RWPE2 (cell line): ENCODE measurements at regions not wholly inside any gene's neighbourhood (a gene's known extent, or its start where the extent isn't known, plus 50 kb on each side); places are given as distances from the start of the nearest gene placed in this dataset.

Source experiments
- ATAC-seq: fragments of 200-7000 bp; cut with Tn5 transposase; 3 replicates; pipeline ENCODE4 v1.9.1; 2021; ENCODE audit warnings: low read depth
- DNase-seq: peaks from one replicate; pipeline ENCODE4 v3.0.0-alpha.2; 2020; ENCODE audit warnings: low spot score
- H3K27ac ChIP-seq: fragments of 450-650 bp; 2 replicates; pipeline ENCODE4 v1.5.1; 2017; ENCODE audit warnings: mild to moderate bottlenecking; ENCODE audit not compliant: poor library complexity, severe bottlenecking
- H3K27me3 ChIP-seq: fragments of 250-450 bp; sonication (Bioruptor Pico); 2 replicates; pipeline ENCODE4 v1.5.1; 2021; ENCODE audit warnings: mild to moderate bottlenecking, moderate library complexity; ENCODE audit not compliant: insufficient read depth, poor library complexity, severe bottlenecking
- H3K36me3 ChIP-seq: fragments of 250-450 bp; sonication (Bioruptor Pico); 2 replicates; pipeline ENCODE4 v1.5.1; 2020; ENCODE audit warnings: low read depth, mild to moderate bottlenecking, moderate library complexity
- H3K4me1 ChIP-seq: fragments of 250-450 bp; sonication (Bioruptor Pico); 2 replicates; pipeline ENCODE4 v1.5.1; 2021; ENCODE audit warnings: mild to moderate bottlenecking, moderate library complexity; ENCODE audit not compliant: insufficient read depth, poor library complexity, severe bottlenecking
- H3K4me3 ChIP-seq: fragments of 250-450 bp; sonication (Bioruptor Pico); 2 replicates; pipeline ENCODE4 v1.5.1; 2021; ENCODE audit warnings: mild to moderate bottlenecking, moderate library complexity; ENCODE audit not compliant: severe bottlenecking
- H3K9me3 ChIP-seq: fragments of 250-450 bp; sonication (Bioruptor Pico); 2 replicates; pipeline ENCODE4 v1.5.1; 2021; ENCODE audit warnings: mild to moderate bottlenecking, moderate library complexity; ENCODE audit not compliant: severe bottlenecking
- TF ChIP-seq, protein P1 (sequence below): fragments of 450-650 bp; IDR thresholded peaks from one replicate; pipeline ENCODE4 v1.5.1; 2017; ENCODE audit warnings: mild to moderate bottlenecking, moderate library complexity; ENCODE audit not compliant: poor library complexity, severe bottlenecking

DNA sequence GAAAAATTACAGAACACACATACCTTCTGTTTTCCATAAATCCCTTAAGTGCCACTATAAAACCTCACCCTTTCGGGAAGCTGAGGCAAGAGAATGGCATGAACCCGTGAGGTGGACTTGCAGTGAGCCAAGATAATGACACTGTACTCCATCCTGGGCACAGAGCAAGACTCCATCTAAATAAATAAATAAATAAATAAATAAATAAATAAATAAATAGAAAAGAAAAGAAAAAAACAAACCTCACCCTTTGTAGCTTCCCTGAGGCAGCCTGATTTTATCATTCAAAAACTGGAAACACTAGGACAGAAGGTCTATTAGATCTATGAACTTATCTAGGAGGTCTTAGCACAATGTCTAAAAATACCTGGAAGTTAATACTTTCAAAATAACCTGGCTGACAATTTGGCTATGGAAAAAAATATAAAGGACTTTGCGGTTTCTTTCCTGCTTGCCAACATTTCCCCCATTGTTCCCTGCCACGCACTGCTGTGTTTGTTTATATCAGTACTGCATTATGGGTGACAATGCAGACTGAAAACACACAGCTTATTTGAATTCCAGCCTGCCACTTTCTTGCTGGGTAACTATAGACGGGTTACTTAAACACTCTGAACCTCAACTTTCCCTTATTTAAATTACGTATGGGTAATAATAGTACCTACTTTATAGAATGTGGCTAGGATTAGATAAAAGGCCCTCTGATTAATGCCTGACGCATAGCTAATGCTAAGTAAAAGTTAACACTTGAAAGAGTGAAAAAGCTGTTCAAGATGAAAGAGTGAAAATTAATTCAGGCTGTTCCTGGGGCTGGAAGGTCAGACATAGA is 313.0 kb downstream of the RDH14 start:
- no peak overlapping the region for H3K27ac ChIP-seq
- no peaks in the 10 kb centered on the region for H3K36me3 ChIP-seq
- H3K4me3 ChIP-seq, result no peak overlapping the region
- ATAC-seq, result no peak
- no peaks in the 10 kb centered on the region for H3K9me3 ChIP-seq
- DNase-seq, result no peak
- H3K4me1 ChIP-seq, result no peaks in the 10 kb centered on the region
- TF ChIP-seq, protein P1, sequence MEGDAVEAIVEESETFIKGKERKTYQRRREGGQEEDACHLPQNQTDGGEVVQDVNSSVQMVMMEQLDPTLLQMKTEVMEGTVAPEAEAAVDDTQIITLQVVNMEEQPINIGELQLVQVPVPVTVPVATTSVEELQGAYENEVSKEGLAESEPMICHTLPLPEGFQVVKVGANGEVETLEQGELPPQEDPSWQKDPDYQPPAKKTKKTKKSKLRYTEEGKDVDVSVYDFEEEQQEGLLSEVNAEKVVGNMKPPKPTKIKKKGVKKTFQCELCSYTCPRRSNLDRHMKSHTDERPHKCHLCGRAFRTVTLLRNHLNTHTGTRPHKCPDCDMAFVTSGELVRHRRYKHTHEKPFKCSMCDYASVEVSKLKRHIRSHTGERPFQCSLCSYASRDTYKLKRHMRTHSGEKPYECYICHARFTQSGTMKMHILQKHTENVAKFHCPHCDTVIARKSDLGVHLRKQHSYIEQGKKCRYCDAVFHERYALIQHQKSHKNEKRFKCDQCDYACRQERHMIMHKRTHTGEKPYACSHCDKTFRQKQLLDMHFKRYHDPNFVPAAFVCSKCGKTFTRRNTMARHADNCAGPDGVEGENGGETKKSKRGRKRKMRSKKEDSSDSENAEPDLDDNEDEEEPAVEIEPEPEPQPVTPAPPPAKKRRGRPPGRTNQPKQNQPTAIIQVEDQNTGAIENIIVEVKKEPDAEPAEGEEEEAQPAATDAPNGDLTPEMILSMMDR, result no peak
- H3K27me3 ChIP-seq, result no peaks in the 10 kb centered on the region

DNA sequence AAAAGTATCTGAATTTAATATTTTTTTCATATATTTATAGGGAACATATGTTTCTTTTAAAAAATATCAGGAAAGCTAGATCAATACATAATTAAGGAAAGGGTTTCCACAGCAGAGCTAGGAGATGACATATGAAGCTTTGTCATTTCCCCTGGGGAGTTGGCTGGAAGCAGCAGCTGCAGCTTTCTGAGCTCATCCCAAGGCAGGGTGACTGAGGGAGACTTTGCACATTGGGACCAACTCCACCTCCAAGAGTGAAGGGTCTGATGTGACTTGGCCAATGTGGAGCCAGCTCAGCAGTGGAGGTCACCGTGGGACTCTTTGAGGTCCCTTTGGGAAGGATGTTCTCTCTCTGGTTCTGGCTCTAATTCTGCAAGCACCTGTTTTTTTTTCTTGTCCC is 315.1 kb downstream of the RDH14 start:
- ATAC-seq (no peak), DNase-seq (no peak)
- no peak overlapping the region for H3K4me3 ChIP-seq

DNA sequence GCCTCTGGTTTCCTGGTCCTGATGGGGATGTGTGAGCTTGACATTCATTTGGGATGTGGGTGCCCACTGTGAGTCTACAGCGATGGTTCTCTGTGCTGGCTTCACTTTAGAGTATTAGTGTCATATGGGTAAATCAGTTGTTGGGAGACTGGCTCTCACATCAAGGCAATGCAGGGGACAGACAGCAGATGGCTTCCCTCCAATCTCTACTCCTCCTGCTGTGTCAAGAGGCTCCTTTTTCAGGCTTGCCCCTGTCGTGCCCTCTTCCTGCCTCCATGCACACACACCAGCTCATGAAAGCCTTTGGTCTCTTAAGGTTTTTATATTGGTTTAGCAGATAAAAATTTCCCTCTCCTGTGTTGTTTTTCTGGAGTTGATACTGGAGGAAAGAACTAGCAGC is 315.6 kb downstream of the RDH14 start:
- Histone ChIP-seq H3K36me3 (no peaks in the 10 kb centered on the region), H3K27me3 (no peaks in the 10 kb centered on the region), H3K9me3 (no peaks in the 10 kb centered on the region), H3K4me1 (no peaks in the 10 kb centered on the region), H3K27ac (no peak overlapping the region), H3K4me3 (no peak overlapping the region)
- TF ChIP-seq, protein P1, result no peak
- DNase-seq (no peak), ATAC-seq (no peak)

More for the DNA sequence above, 315.1 kb downstream of the RDH14 start:
- TF ChIP-seq, protein P1, result no peak
- Histone ChIP-seq H3K27me3 (no peaks in the 10 kb centered on the region), H3K9me3 (no peaks in the 10 kb centered on the region), H3K36me3 (no peaks in the 10 kb centered on the region), H3K27ac (no peak overlapping the region), H3K4me1 (no peaks in the 10 kb centered on the region)

DNA sequence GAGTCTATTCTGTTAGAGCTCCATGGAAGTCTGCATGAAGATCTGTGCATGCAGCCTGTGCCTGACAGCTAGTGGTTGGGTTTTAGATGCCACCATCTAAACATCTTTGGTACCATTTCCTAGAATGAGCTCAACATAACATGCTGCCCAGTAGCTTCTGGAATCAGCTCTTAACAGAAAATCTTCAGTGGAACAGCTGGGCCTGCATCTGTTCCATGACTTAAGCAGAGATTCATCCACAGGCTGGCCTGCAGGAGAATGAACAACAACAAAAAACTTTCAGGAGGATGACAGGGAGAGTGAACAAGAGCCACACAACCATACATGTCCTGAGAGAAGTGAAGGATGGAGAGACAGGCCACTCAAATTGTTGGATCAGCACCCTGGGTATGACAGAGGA is 316.6 kb downstream of the RDH14 start:
- DNase-seq (no peak), ATAC-seq (no peak)
- Histone ChIP-seq H3K27me3 (no peaks in the 10 kb centered on the region), H3K36me3 (no peaks in the 10 kb centered on the region), H3K9me3 (no peaks in the 10 kb centered on the region), H3K4me1 (no peaks in the 10 kb centered on the region), H3K27ac (no peak overlapping the region), H3K4me3 (no peak overlapping the region)
- TF ChIP-seq, protein P1, result no peak

DNA sequence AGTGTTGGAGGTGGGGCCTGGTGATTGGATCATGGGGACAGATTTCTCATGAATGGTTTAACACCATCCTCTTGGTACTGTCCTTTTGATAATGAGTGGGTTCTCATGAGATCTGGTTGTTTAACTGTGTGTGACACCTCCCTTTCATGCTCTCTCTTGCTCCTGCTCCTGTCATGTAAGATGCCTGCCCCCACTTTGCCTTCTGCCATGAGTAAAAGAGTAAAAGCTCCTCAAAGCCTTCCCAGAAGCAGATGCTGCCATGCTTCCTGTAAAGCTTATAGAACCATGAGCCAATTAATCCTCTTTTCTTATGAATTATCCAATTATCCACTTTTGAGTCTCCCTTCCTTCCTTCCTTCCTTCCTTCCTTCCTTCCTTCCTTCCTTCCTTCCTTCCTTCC is 317.7 kb downstream of the RDH14 start:
- Histone ChIP-seq H3K9me3 (no peaks in the 10 kb centered on the region), H3K27me3 (no peaks in the 10 kb centered on the region), H3K36me3 (no peaks in the 10 kb centered on the region), H3K4me3 (no peak overlapping the region), H3K27ac (no peak overlapping the region), H3K4me1 (no peaks in the 10 kb centered on the region)
- ATAC-seq (no peak), DNase-seq (no peak)
- TF ChIP-seq, protein P1, result no peak
